HFFc6 (cell line): ENCODE measurements at regions not wholly inside any gene's neighbourhood (a gene's known extent, or its start where the extent isn't known, plus 50 kb on each side); places are given as distances from the start of the nearest gene placed in this dataset.

Experiments used
- DNase-seq: peaks from one replicate; pipeline ENCODE4 v3.0.0-alpha.2; 2018
- H3K27ac Mint-ChIP-seq: 2 replicates; pipeline ENCODE4 v1.8.0; 2020; ENCODE audit warnings: mild to moderate bottlenecking, mixed read lengths
- H3K27me3 Mint-ChIP-seq: 2 replicates; pipeline ENCODE4 v1.8.0; 2021; ENCODE audit warnings: mild to moderate bottlenecking, moderate library complexity, mixed read lengths; ENCODE audit not compliant: insufficient read depth
- H3K36me3 Mint-ChIP-seq: 2 replicates; pipeline ENCODE4 v1.8.0; 2021; ENCODE audit warnings: low read depth, mixed read lengths
- H3K4me1 Mint-ChIP-seq: 2 replicates; pipeline ENCODE4 v1.8.0; 2020; ENCODE audit warnings: low read depth, mixed read lengths
- H3K4me3 Mint-ChIP-seq: 2 replicates; pipeline ENCODE4 v1.8.0; 2020; ENCODE audit warnings: mild to moderate bottlenecking, moderate library complexity, mixed read lengths
- H3K9me3 Mint-ChIP-seq: 2 replicates; pipeline ENCODE4 v1.8.0; 2020; ENCODE audit warnings: mild to moderate bottlenecking, mixed read lengths
- TF ChIP-seq, protein P1 (sequence below): fragments of 200-600 bp; sonication (generic); IDR thresholded peaks from 2 replicates; pipeline ENCODE4 v1.5.0; 2021; ENCODE audit warnings: antibody characterized with exemption, mild to moderate bottlenecking

DNA sequence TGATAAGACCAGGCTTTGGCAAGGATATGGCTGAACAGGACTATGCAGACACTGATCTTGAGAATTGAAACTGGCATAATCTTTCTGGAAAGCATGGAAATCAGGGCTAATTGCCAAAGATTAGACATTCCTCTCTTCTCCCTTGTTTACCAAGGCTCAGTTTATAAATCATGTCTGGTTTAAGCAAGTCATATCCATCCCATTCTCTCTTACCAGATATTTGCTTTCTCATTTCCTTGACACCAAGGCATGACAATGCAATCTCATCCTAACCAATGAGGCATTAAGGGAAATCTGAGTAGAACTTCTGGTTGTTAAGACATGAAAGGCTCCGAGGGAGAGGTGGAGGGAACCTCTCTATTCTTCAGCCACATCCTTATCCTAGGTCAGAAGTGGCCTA is 110.3 kb upstream of the CEP85L start:
- TF ChIP-seq, protein P1, sequence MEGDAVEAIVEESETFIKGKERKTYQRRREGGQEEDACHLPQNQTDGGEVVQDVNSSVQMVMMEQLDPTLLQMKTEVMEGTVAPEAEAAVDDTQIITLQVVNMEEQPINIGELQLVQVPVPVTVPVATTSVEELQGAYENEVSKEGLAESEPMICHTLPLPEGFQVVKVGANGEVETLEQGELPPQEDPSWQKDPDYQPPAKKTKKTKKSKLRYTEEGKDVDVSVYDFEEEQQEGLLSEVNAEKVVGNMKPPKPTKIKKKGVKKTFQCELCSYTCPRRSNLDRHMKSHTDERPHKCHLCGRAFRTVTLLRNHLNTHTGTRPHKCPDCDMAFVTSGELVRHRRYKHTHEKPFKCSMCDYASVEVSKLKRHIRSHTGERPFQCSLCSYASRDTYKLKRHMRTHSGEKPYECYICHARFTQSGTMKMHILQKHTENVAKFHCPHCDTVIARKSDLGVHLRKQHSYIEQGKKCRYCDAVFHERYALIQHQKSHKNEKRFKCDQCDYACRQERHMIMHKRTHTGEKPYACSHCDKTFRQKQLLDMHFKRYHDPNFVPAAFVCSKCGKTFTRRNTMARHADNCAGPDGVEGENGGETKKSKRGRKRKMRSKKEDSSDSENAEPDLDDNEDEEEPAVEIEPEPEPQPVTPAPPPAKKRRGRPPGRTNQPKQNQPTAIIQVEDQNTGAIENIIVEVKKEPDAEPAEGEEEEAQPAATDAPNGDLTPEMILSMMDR, result no peak
- H3K27ac Mint-ChIP-seq, result no peak overlapping the region
- H3K36me3 Mint-ChIP-seq, result no peaks in the 10 kb centered on the region
- no peaks in the 10 kb centered on the region for H3K9me3 Mint-ChIP-seq
- H3K4me1 Mint-ChIP-seq, result no peaks in the 10 kb centered on the region
- H3K27me3 Mint-ChIP-seq, result peaks cover 8% of the 10 kb centered on the region
- DNase-seq, result no peak
- no peak overlapping the region for H3K4me3 Mint-ChIP-seq

DNA sequence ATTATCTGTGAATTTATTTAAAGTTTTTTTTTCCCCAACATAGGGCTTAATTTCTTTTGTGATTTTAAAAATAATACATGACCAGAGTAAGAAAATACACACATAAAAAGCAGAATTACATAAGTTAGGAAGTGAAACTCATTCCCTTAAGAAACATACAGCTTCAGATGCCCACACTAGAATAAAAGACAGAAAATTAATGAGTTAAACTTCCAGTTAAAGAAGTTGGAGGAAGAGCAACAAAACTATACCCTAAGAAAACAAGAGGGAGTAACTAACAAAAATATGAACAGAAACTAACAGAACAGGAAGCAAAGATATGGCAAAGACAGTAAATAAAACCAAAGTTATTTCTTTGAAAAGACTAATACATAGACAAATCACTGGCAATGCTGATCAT is 107.6 kb upstream of the CEP85L start:
- no peaks in the 10 kb centered on the region for H3K9me3 Mint-ChIP-seq
- peaks cover 9% of the 10 kb centered on the region for H3K27me3 Mint-ChIP-seq
- no peak for DNase-seq
- H3K4me3 Mint-ChIP-seq, result no peak overlapping the region
- H3K27ac Mint-ChIP-seq, result no peak overlapping the region
- H3K4me1 Mint-ChIP-seq, result no peaks in the 10 kb centered on the region
- no peaks in the 10 kb centered on the region for H3K36me3 Mint-ChIP-seq
- TF ChIP-seq, protein P1, result no peak

DNA sequence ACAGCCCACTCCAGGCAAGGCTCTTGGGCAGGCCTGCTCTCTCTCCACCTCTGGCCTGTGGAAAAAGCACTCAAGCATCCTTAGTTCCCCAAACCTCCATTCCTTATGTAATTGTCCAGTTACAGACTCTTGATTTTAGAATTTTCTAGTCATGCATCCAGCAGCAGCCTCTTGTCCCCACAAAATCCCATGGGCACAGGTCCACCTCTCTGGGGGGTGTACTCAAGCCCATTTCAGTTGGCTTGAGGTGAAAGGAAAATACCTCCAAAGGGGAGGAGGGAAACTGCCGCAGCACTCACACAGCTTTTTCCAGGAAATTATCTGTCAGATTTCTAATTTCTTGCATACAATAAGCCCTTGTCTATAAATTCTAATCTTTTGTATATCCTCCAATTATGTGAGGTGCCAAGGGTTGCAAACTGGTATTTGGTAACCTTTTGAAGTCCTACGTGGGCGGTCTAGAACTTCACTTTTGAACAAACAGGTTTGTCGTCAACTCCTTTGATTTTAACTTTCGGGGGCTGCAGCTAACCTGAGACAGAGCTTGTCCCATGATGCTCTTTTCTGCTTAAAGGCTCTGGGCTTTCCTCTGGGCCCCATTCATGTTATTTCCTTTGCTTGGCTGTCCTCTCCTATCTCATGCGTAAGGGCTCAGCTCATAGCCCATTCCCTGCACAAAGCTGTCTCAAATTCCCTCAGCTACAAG is 104.7 kb upstream of the CEP85L start:
- Mint-ChIP-seq H3K27ac (no peak overlapping the region), H3K9me3 (no peaks in the 10 kb centered on the region), H3K4me3 (no peak overlapping the region), H3K36me3 (no peaks in the 10 kb centered on the region), H3K27me3 (peaks cover 9% of the 10 kb centered on the region), H3K4me1 (no peaks in the 10 kb centered on the region)
- no peak for DNase-seq
- TF ChIP-seq, protein P1, result no peak

DNA sequence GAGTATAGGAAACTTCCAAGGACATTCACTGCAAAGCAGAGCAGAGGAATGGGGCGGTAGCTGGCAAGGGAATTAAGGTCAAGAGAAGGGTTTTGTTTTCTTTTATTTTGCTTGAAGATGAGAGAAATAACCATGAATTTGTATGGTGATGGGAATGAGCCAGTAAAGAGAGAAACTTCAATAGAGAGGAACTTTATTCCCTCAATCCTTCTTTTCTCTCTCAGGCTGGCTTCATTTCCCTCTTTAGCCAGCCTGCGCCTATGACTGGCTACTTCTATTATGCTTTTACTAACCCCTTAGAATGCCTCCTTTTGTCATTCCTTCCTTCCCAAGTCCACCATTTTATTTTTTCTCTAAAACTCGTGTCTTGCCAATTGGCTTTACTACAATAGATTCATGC is 101.4 kb upstream of the CEP85L start:
- Mint-ChIP-seq H3K27ac (no peak overlapping the region), H3K4me1 (peaks cover 15% of the 10 kb centered on the region), H3K9me3 (no peaks in the 10 kb centered on the region), H3K4me3 (no peak overlapping the region), H3K36me3 (no peaks in the 10 kb centered on the region), H3K27me3 (peaks cover 5% of the 10 kb centered on the region)
- no peak for DNase-seq
- TF ChIP-seq, protein P1, result no peak

DNA sequence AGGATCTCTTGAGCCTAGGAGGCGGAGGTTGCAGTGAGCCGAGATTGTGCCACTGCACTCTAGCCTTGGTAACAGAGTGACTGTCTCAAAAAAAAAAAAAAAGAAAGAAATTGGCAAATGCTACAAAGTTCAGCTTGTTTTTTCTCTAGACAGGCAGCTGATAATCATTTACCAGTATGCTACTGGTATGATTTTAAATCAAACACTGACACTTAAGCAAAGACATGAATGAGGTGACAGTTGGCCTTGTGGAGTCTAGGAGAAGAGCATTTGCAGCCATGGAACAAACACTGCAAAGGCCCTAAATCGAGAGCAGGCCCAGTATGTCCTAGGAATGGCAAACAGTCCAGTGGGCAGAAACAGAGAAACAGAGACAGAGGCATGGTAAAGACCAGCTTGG is 99.7 kb upstream of the CEP85L start:
- Mint-ChIP-seq H3K27me3 (peaks cover 3% of the 10 kb centered on the region), H3K27ac (no peak overlapping the region), H3K9me3 (no peaks in the 10 kb centered on the region), H3K4me1 (peaks cover 15% of the 10 kb centered on the region), H3K4me3 (no peak overlapping the region), H3K36me3 (no peaks in the 10 kb centered on the region)
- no peak for DNase-seq
- TF ChIP-seq, protein P1, result no peak
